ENCODE measurements at regions not wholly inside any gene's neighbourhood (a gene's known extent, or its start where the extent isn't known, plus 50 kb on each side); places are given as distances from the start of the nearest gene placed in this dataset.

- no peaks in the 10 kb centered on the region for H3K9me2 ChIP-seq (replicated peaks; ENCODE audit: insufficient read depth)
- H3K27me3 ChIP-seq = no peaks in the 10 kb centered on the region
- TF ChIP-seq EZH2 (IDR thresholded peaks at IDR 0.05; ENCODE audit: borderline replicate concordance) = no peak
- TF ChIP-seq EZH2phosphoT487 (IDR thresholded peaks at IDR 0.05; ENCODE audit: low read depth, severe bottlenecking, unreplicated experiment) = no peak
- no peak for TF ChIP-seq CTCF (IDR thresholded peaks at IDR 0.05; ENCODE audit: poor library complexity)
- DNase-seq (ENCODE audit: low spot score) = no peak
- no peaks in the 10 kb centered on the region for H4K20me1 ChIP-seq (ENCODE audit: insufficient read depth, poor library complexity, severe bottlenecking)
- WGBS (ENCODE audit: low lambda C conversion rate, missing lambda C conversion rate) = 67% methylated on average over 3 of the region's 3 CpGs
- no peak overlapping the region for H2AFZ ChIP-seq
- H3K79me2 ChIP-seq = no peaks in the 10 kb centered on the region
- no peaks in the 10 kb centered on the region for H3K36me3 ChIP-seq (replicated peaks; ENCODE audit: insufficient read depth, low read depth)
- no peak overlapping the region for H3K4me3 ChIP-seq
- no peaks in the 10 kb centered on the region for H3K9me3 ChIP-seq (ENCODE audit: low read depth)
- peak overlapping the region; percentile 44 for H3K4me2 ChIP-seq
- peaks cover 23% of the 10 kb centered on the region for H3K4me1 ChIP-seq (ENCODE audit: insufficient read depth)
- peak overlapping the region; percentile 54 for H3K27ac ChIP-seq
These were observed 310.8 kb upstream of the SORL1-AS1 start for GRCh38 chr11:121763526-121763925.

DNA sequence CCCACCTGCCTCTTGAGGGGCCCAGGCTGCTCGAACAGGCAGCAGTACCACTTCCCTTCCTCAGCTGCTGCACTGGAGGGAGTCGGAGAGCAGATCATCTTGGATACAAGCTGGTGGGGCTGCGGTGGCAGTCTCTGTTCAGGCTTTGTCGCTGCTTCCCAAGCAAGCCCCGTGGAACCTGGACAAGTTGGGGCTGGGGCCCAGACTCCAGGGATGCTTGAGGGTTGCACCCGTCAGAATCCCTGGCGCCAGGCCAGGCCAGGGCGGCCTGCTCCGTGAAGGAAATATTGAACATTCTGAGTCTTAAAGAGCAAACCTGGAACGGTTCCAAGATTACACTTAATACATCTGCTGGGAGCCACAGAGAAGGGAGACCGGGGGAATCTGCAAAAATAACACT is 310.1 kb upstream of the SORL1-AS1 start:
- H3K36me3 ChIP-seq (replicated peaks; ENCODE audit: insufficient read depth, low read depth) = no peaks in the 10 kb centered on the region
- H3K4me3 ChIP-seq = no peak overlapping the region
- no peak overlapping the region for H2AFZ ChIP-seq
- peak; percentile 58 for DNase-seq (ENCODE audit: low spot score)
- H3K79me2 ChIP-seq = no peaks in the 10 kb centered on the region
- 39% methylated on average over 11 of the region's 11 CpGs for WGBS (ENCODE audit: low lambda C conversion rate, missing lambda C conversion rate)
- no peak for TF ChIP-seq EZH2 (IDR thresholded peaks at IDR 0.05; ENCODE audit: borderline replicate concordance)
- TF ChIP-seq CTCF (IDR thresholded peaks at IDR 0.05; ENCODE audit: poor library complexity) = peak; percentile 4
- H3K9me2 ChIP-seq (replicated peaks; ENCODE audit: insufficient read depth) = no peaks in the 10 kb centered on the region
- peaks cover 23% of the 10 kb centered on the region for H3K4me1 ChIP-seq (ENCODE audit: insufficient read depth)
- no peaks in the 10 kb centered on the region for H4K20me1 ChIP-seq (ENCODE audit: insufficient read depth, poor library complexity, severe bottlenecking)
- no peaks in the 10 kb centered on the region for H3K27me3 ChIP-seq
- peak overlapping the region; percentile 44 for H3K4me2 ChIP-seq
- no peaks in the 10 kb centered on the region for H3K9me3 ChIP-seq (ENCODE audit: low read depth)
- H3K27ac ChIP-seq = peak overlapping the region; percentile 54

GRCh38 chr11:121761186-121761585 is 308.4 kb upstream of the SORL1-AS1 start:
- Histone ChIP-seq H3K9me2 (replicated peaks; ENCODE audit: insufficient read depth) (no peaks in the 10 kb centered on the region), H3K27ac (no peak overlapping the region), H4K20me1 (ENCODE audit: insufficient read depth, poor library complexity, severe bottlenecking) (no peaks in the 10 kb centered on the region), H3K79me2 (no peaks in the 10 kb centered on the region), H3K4me1 (ENCODE audit: insufficient read depth) (peaks cover 19% of the 10 kb centered on the region), H3K27me3 (no peaks in the 10 kb centered on the region), H3K4me3 (no peak overlapping the region), H2AFZ (no peak overlapping the region), H3K36me3 (replicated peaks; ENCODE audit: insufficient read depth, low read depth) (no peaks in the 10 kb centered on the region), H3K4me2 (no peak overlapping the region), H3K9me3 (ENCODE audit: low read depth) (no peaks in the 10 kb centered on the region)
- no peak for TF ChIP-seq CTCF (IDR thresholded peaks at IDR 0.05; ENCODE audit: poor library complexity)
- TF ChIP-seq EZH2phosphoT487 (IDR thresholded peaks at IDR 0.05; ENCODE audit: low read depth, severe bottlenecking, unreplicated experiment) = no peak
- no peak for TF ChIP-seq EZH2 (IDR thresholded peaks at IDR 0.05; ENCODE audit: borderline replicate concordance)
- no peak for DNase-seq (ENCODE audit: low spot score)
- 33% methylated on average over 2 of the region's 2 CpGs for WGBS (ENCODE audit: low lambda C conversion rate, missing lambda C conversion rate)

All from hepatocyte (in vitro differentiated cells).